ENCODE measurements at regions not wholly inside any gene's neighbourhood (a gene's known extent, or its start where the extent isn't known, plus 50 kb on each side); places are given as distances from the start of the nearest gene placed in this dataset.

- ATAC-seq (ENCODE audit: insufficient read depth, low FRiP score) (no peak), DNase-seq (no peak)
- H3K4me3 ChIP-seq: no peak overlapping the region
- no peaks in the 10 kb centered on the region for H3K27me3 ChIP-seq (ENCODE audit: control insufficient read depth in 3 of 3, insufficient read depth in 3 of 3, low read length in 2 of 3)
- WGBS, 2 donors: 37 to 80% methylated on average over 4 of the region's 4 CpGs
- H3K36me3 ChIP-seq (ENCODE audit: control insufficient read depth in 4 of 4, insufficient read depth in 4 of 4, low read length in 4 of 4): peaks cover 0 to 4% (median 3%) of the 10 kb centered on the region in 4 donors
- peaks cover 0 to 22% (median 7%) of the 10 kb centered on the region in 5 donors for H3K4me1 ChIP-seq (ENCODE audit: control insufficient read depth in 5 of 5, insufficient read depth in 5 of 5, low read length in 5 of 5)
- H3K9me3 ChIP-seq (ENCODE audit: control insufficient read depth in 4 of 4, insufficient read depth in 3 of 4, low read length in 3 of 4): no peaks in the 10 kb centered on the region
- H3K27ac ChIP-seq (ENCODE audit: low read depth in 1 of 2, low read length in 1 of 2): no peak overlapping the region
- TF ChIP-seq CTCF (IDR thresholded peaks at IDR 0.05; ENCODE audit: control extremely low read depth, extremely low read depth): no peak
- no peak overlapping the region for H3K9ac ChIP-seq (ENCODE audit: insufficient read depth in 1 of 2, low read length in 2 of 2)
Measured at GRCh38 chr3:72440491-72440890, 407.8 kb downstream of the SHQ1 start.

- 36 to 43% methylated on average over 5 of the region's 5 CpGs for WGBS, 2 donors
- H3K4me1 ChIP-seq (ENCODE audit: control insufficient read depth in 5 of 5, insufficient read depth in 5 of 5, low read length in 5 of 5): peaks cover 0 to 22% (median 2%) of the 10 kb centered on the region in 5 donors
- no peak overlapping the region for H3K9ac ChIP-seq (ENCODE audit: insufficient read depth in 1 of 2, low read length in 2 of 2)
- H3K27ac ChIP-seq (ENCODE audit: low read depth in 1 of 2, low read length in 1 of 2): no peak overlapping the region
- no peaks in the 10 kb centered on the region for H3K27me3 ChIP-seq (ENCODE audit: control insufficient read depth in 3 of 3, insufficient read depth in 3 of 3, low read length in 2 of 3)
- no peak for TF ChIP-seq CTCF (IDR thresholded peaks at IDR 0.05; ENCODE audit: control extremely low read depth, extremely low read depth)
- DNase-seq (no peak), ATAC-seq (ENCODE audit: insufficient read depth, low FRiP score) (no peak)
- no peak overlapping the region for H3K4me3 ChIP-seq
- peaks cover 0 to 4% (median 3%) of the 10 kb centered on the region in 4 donors for H3K36me3 ChIP-seq (ENCODE audit: control insufficient read depth in 4 of 4, insufficient read depth in 4 of 4, low read length in 4 of 4)
- no peaks in the 10 kb centered on the region for H3K9me3 ChIP-seq (ENCODE audit: control insufficient read depth in 4 of 4, insufficient read depth in 3 of 4, low read length in 3 of 4)
Measured at GRCh38 chr3:72439321-72440183, 408.7 kb downstream of the SHQ1 start.

- Histone ChIP-seq H3K36me3 (ENCODE audit: control insufficient read depth in 4 of 4, insufficient read depth in 4 of 4, low read length in 4 of 4) (peaks cover 0 to 4% (median 3%) of the 10 kb centered on the region in 4 donors), H3K9me3 (ENCODE audit: control insufficient read depth in 4 of 4, insufficient read depth in 3 of 4, low read length in 3 of 4) (no peaks in the 10 kb centered on the region), H3K4me3 (no peak overlapping the region), H3K27me3 (ENCODE audit: control insufficient read depth in 3 of 3, insufficient read depth in 3 of 3, low read length in 2 of 3) (no peaks in the 10 kb centered on the region), H3K27ac (ENCODE audit: low read depth in 1 of 2, low read length in 1 of 2) (no peak overlapping the region), H3K4me1 (ENCODE audit: control insufficient read depth in 5 of 5, insufficient read depth in 5 of 5, low read length in 5 of 5) (peaks cover 0 to 22% (median 0%) of the 10 kb centered on the region in 5 donors), H3K9ac (ENCODE audit: insufficient read depth in 1 of 2, low read length in 2 of 2) (no peak overlapping the region)
- no peak for ATAC-seq (ENCODE audit: insufficient read depth, low FRiP score)
- WGBS, 2 donors: 60 to 64% methylated on average over 5 of the region's 5 CpGs
- no peak for TF ChIP-seq CTCF (IDR thresholded peaks at IDR 0.05; ENCODE audit: control extremely low read depth, extremely low read depth)
- no peak for DNase-seq
Measured at GRCh38 chr3:72437661-72438406, 410.4 kb downstream of the SHQ1 start.
